HL-60 (cell line): ENCODE measurements at regions not wholly inside any gene's neighbourhood (a gene's known extent, or its start where the extent isn't known, plus 50 kb on each side); places are given as distances from the start of the nearest gene placed in this dataset.

ENCODE experiments used
- DNase-seq, 2 experiments: peaks; one replicate each; pipeline ENCODE4 v3.0.0-alpha.2; 2010 to 2020; ENCODE audit warnings: low read depth in 1 of 2, low spot score in 1 of 2
- H3K27ac ChIP-seq: fragments of 250-450 bp; sonication (Bioruptor Pico); replicated peaks from 2 replicates; pipeline ENCODE4 v1.5.1; 2020; ENCODE audit warnings: mild to moderate bottlenecking, moderate library complexity
- H3K27me3 ChIP-seq: fragments of 250-450 bp; sonication (Bioruptor Pico); 2 replicates; pipeline ENCODE4 v1.5.1; 2021; ENCODE audit warnings: mild to moderate bottlenecking, moderate library complexity; ENCODE audit not compliant: insufficient read depth, poor library complexity, severe bottlenecking
- H3K4me3 ChIP-seq: replicated peaks from 2 replicates; pipeline ENCODE4 v1.5.1; 2011; ENCODE audit warnings: mild to moderate bottlenecking, control low read depth, low read length; ENCODE audit not compliant: insufficient read depth
- CTCF ChIP-seq: IDR thresholded peaks from one replicate; pipeline ENCODE4 v1.5.1; 2011; ENCODE audit warnings: low read length, control low read depth, inconsistent platforms; ENCODE audit not compliant: insufficient read depth
- GABPA ChIP-seq: IDR thresholded peaks from 2 replicates; pipeline ENCODE4 v1.6.1; 2012; ENCODE audit warnings: low read depth
- POLR2AphosphoS5 ChIP-seq: IDR thresholded peaks from 2 replicates; pipeline ENCODE4 v1.6.1; 2012; ENCODE audit warnings: low read depth
- SPI1 ChIP-seq: IDR thresholded peaks from 2 replicates; pipeline ENCODE4 v1.6.1; 2012; ENCODE audit warnings: low read depth, mild to moderate bottlenecking, borderline replicate concordance
- TF ChIP-seq, protein P1 (sequence below): IDR thresholded peaks from 2 replicates; pipeline ENCODE4 v1.6.1; 2012; ENCODE audit warnings: low read depth; ENCODE audit not compliant: insufficient replicate concordance

DNA sequence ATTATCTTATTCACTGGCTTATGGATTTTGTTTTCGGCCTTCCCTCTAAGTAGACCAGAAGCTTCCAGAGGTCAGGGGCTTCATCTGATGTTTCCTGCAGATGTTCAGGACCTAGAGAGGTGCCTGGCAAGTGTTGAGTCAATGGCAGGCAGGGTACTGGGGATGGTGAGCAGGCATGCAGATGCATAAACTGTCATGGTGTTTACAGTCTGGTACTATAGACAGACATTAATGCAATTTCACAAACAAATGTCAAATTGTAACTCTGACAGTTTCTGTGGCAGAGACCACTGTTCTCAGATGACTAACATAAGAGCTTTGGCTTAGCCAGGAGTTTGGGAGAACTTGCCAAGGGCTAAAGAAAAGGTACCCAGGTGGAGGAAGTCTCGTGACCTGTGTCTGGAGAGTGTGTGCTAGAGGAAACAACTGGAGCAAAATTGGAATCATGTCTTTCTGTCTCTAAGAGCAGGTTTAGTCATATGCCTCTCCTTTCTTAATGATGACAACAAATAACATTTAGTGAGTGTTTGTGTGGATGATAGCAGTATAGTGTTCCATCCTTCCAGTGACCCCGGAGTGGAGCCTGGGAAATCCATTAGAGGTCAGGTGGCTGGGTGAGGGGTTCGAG, 53.7 kb upstream of the TRAK1 start:
- DNase-seq: no peak
- TF ChIP-seq POLR2AphosphoS5: no peak
- TF ChIP-seq SPI1: no peak
- TF ChIP-seq, protein P1, sequence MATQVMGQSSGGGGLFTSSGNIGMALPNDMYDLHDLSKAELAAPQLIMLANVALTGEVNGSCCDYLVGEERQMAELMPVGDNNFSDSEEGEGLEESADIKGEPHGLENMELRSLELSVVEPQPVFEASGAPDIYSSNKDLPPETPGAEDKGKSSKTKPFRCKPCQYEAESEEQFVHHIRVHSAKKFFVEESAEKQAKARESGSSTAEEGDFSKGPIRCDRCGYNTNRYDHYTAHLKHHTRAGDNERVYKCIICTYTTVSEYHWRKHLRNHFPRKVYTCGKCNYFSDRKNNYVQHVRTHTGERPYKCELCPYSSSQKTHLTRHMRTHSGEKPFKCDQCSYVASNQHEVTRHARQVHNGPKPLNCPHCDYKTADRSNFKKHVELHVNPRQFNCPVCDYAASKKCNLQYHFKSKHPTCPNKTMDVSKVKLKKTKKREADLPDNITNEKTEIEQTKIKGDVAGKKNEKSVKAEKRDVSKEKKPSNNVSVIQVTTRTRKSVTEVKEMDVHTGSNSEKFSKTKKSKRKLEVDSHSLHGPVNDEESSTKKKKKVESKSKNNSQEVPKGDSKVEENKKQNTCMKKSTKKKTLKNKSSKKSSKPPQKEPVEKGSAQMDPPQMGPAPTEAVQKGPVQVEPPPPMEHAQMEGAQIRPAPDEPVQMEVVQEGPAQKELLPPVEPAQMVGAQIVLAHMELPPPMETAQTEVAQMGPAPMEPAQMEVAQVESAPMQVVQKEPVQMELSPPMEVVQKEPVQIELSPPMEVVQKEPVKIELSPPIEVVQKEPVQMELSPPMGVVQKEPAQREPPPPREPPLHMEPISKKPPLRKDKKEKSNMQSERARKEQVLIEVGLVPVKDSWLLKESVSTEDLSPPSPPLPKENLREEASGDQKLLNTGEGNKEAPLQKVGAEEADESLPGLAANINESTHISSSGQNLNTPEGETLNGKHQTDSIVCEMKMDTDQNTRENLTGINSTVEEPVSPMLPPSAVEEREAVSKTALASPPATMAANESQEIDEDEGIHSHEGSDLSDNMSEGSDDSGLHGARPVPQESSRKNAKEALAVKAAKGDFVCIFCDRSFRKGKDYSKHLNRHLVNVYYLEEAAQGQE: no peak
- TF ChIP-seq GABPA: no peak
- no peak for TF ChIP-seq CTCF
- no peaks in the 10 kb centered on the region for H3K27me3 ChIP-seq
- no peak overlapping the region for H3K27ac ChIP-seq
- H3K4me3 ChIP-seq: no peak overlapping the region

GRCh38 chr3:42036483-42036823, 54.7 kb upstream of the TRAK1 start:
- no peak overlapping the region for H3K27ac ChIP-seq
- no peak for DNase-seq
- H3K27me3 ChIP-seq: no peaks in the 10 kb centered on the region
- TF ChIP-seq POLR2AphosphoS5 (no peak), SPI1 (no peak), GABPA (no peak)
- TF ChIP-seq, protein P1: no peak
- H3K4me3 ChIP-seq: no peak overlapping the region

- Histone ChIP-seq H3K27ac (no peak overlapping the region), H3K4me3 (no peak overlapping the region), H3K27me3 (no peaks in the 10 kb centered on the region)
- DNase-seq: no peak
- TF ChIP-seq CTCF: no peak
Observed at GRCh38 chr3:42035816-42036482, 55.2 kb upstream of the TRAK1 start.

GRCh38 chr3:42035007-42035406, 56.1 kb upstream of the TRAK1 start:
- Histone ChIP-seq H3K27ac (no peak overlapping the region), H3K4me3 (no peak overlapping the region), H3K27me3 (no peaks in the 10 kb centered on the region)
- no peak for DNase-seq
- TF ChIP-seq, protein P1: no peak
- no peak for TF ChIP-seq GABPA
- TF ChIP-seq POLR2AphosphoS5: no peak
- TF ChIP-seq CTCF: no peak
- TF ChIP-seq SPI1: no peak
